ENCODE measurements at regions not wholly inside any gene's neighbourhood (a gene's known extent, or its start where the extent isn't known, plus 50 kb on each side); places are given as distances from the start of the nearest gene placed in this dataset.

DNA sequence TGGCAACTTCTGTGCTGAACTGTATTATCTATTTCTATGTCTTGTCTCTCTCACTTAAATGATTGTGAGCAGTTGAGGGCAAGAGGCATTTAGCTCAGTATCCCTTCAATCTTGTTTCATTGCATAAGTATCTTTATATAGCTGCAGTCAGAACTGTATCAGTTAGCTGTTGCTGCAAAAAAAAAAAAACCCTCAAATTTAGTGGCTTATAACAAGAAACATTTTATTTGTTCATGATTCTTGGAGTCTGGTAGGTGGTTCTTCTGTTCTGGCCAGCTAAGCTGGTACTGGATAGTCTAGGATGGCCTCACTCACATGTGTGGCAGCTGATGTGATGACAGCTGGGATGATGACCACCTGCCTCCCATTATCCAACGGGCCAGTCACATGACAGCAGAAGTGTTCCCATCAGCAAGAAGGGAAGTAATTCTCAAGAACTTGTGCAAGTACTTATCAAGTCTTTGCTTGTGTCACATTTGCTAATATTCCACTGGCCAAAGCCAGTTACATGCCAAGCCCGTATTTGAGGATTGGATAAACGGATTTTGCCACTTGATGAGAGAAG lies 67.8 kb downstream of the SLC4A3 start:
- no peaks in the 10 kb centered on the region; a peak in 1 of 7 replicates for H3K36me3 Mint-ChIP-seq (ENCODE audit: insufficient read depth in 1 of 3, low read depth in 3 of 3)
- Histone ChIP-seq H3K56ac (ENCODE audit: insufficient read length, low read depth, low read length) (no peak overlapping the region), H2AFZ (ENCODE audit: low read length) (no peak overlapping the region), H2BK12ac (ENCODE audit: insufficient read length, low read depth, low read length) (no peak overlapping the region), H3K4me2 (ENCODE audit: insufficient read depth, insufficient read length, low read length) (no peak overlapping the region), H4K8ac (replicated peaks; ENCODE audit: insufficient read length, low read depth, low read length) (no peak overlapping the region), H3K4ac (ENCODE audit: low read depth, low read length) (no peak overlapping the region), H2BK120ac (ENCODE audit: low read depth, low read length, poor library complexity, severe bottlenecking) (no peak overlapping the region), H3K79me1 (ENCODE audit: insufficient read depth, low read depth, low read length, poor library complexity, severe bottlenecking) (no peaks in the 10 kb centered on the region), H3K9ac (ENCODE audit: extremely low read depth, insufficient read length, low read length) (no peak overlapping the region), H2BK15ac (ENCODE audit: low read depth, low read length) (no peak overlapping the region), H2AK5ac (ENCODE audit: insufficient read length, low read length) (no peak overlapping the region), H3K9me3 (ENCODE audit: control insufficient read depth, low read depth, low read length) (no peaks in the 10 kb centered on the region), H3K23me2 (ENCODE audit: insufficient read length, low read depth, low read length, poor library complexity, severe bottlenecking) (no peaks in the 10 kb centered on the region), H3K79me2 (ENCODE audit: insufficient read depth, low read length) (0 out of 2 replicates have a peak, but pooled peaks cover 2% of the 10 kb centered on the region), H3K23ac (ENCODE audit: insufficient read length, low read depth, low read length) (no peak overlapping the region), H3K27ac (ENCODE audit: insufficient read length, low read depth, low read length) (no peak overlapping the region), H2BK20ac (ENCODE audit: low read depth, low read length, poor library complexity, severe bottlenecking) (no peak overlapping the region), H3K14ac (ENCODE audit: insufficient read depth, low read length) (no peak overlapping the region), H2BK5ac (ENCODE audit: insufficient read length, low read length) (no peak overlapping the region), H3K18ac (ENCODE audit: insufficient read length, low read depth, low read length) (no peak overlapping the region), H4K91ac (ENCODE audit: insufficient read length, low read depth, low read length) (no peak overlapping the region), H4K20me1 (ENCODE audit: control insufficient read depth, insufficient read depth, insufficient read length) (no peaks in the 10 kb centered on the region), H3K4me1 (ENCODE audit: insufficient read depth, low read length) (no peaks in the 10 kb centered on the region; the same call in 1 of the 2 replicates), H3K27me3 (ENCODE audit: insufficient read depth, low read length) (no peaks in the 10 kb centered on the region), H3T11ph (ENCODE audit: low read length) (no peak overlapping the region), H4K5ac (ENCODE audit: insufficient read length, low read depth, low read length) (no peak overlapping the region)
- no peak for DNase-seq
- no peak overlapping the region for H3K27ac Mint-ChIP-seq
- no CpG with 5 or more reads among the region's 3 CpGs for WGBS (ENCODE audit: extremely low coverage, insufficient read length, low lambda C conversion rate)
- H3K4me1 Mint-ChIP-seq: peaks cover 26 to 28% of the 10 kb centered on the region in 2 experiments
- peaks cover 1% of the 10 kb centered on the region for H3K27me3 Mint-ChIP-seq (ENCODE audit: low read depth)
- H3K4me3 Mint-ChIP-seq: no peak overlapping the region
- TF ChIP-seq, protein P1, sequence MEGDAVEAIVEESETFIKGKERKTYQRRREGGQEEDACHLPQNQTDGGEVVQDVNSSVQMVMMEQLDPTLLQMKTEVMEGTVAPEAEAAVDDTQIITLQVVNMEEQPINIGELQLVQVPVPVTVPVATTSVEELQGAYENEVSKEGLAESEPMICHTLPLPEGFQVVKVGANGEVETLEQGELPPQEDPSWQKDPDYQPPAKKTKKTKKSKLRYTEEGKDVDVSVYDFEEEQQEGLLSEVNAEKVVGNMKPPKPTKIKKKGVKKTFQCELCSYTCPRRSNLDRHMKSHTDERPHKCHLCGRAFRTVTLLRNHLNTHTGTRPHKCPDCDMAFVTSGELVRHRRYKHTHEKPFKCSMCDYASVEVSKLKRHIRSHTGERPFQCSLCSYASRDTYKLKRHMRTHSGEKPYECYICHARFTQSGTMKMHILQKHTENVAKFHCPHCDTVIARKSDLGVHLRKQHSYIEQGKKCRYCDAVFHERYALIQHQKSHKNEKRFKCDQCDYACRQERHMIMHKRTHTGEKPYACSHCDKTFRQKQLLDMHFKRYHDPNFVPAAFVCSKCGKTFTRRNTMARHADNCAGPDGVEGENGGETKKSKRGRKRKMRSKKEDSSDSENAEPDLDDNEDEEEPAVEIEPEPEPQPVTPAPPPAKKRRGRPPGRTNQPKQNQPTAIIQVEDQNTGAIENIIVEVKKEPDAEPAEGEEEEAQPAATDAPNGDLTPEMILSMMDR (conservative IDR thresholded peaks at IDR 0.05): no peak
- H3K9me3 Mint-ChIP-seq: no peaks in the 10 kb centered on the region
